ENCODE measurements at regions not wholly inside any gene's neighbourhood (a gene's known extent, or its start where the extent isn't known, plus 50 kb on each side); places are given as distances from the start of the nearest gene placed in this dataset.
A peak's percentile ranks its signal among the peaks of the same experiment; 100 is the strongest.
"Not testable (repeated sequence)": the region's sequence is repeated elsewhere in the genome, so short reads cannot be mapped to it uniquely, and the experiment has no call there.

GRCh38 chrX:110519501-110519900, 160.9 kb downstream of the RTL9 start:
- DNase-seq (ENCODE audit: low spot score): no peak

- DNase-seq (ENCODE audit: low spot score): no peak
Observed at GRCh38 chrX:110519906-110520452, 161.3 kb downstream of the RTL9 start.

- DNase-seq (ENCODE audit: low spot score): not testable (repeated sequence)
Observed at GRCh38 chrX:110520652-110521051, 162.0 kb downstream of the RTL9 start.

DNA sequence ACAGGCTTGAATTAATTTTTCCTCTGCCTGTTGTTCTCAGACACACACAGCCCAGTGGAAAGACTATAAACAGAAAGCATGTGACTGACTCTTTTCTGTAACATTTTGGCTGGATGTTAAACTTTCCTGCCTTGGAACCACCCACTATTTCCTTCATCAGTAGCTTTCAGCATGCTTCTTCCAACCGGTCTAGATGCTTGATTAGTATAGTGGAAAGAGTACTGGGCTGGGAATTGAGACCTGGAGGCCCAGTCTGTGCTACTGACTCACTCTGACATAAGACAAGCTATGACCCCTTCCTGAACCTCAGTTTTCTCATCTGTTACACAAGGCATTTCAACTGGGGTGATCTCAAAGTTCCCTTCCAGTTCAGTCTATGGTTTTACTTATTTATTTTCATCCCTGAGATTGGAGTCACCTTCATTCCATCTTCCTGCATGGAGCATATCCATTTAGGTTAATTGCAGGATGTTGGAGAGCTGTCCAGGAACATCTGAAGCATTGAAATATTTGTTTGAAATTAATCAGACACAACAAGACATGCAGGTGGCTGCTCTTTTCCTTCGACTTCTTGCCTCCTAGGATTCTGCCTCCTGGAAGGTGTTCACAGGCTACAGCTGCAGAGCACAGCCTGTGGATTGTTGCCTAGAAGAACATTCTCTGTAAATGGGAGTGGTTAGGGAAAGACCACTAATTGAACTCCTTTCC, 173.4 kb downstream of the RTL9 start:
- peak; percentile 2 for DNase-seq (ENCODE audit: low spot score)

- DNase-seq (ENCODE audit: low spot score): no peak
Observed at GRCh38 chrX:110532581-110532931, 173.9 kb downstream of the RTL9 start.

DNA sequence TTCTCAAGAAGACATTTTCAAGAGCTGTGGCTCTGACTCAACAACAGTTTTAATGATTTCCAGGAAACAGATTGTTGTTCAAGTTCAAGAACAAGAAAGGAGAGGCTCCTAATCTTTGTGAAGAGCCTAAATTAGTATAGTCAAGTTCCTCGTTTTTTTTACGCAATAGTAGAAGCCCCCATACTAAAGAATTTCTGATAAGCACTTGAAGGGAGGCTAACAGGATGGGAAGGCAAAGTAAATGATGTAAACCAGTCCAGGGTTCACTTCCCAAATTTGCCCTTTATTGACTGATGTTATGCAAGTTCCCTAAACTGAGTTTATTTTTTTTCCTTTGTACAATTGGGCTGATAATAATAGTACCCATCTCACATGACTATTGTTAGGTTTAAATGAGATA, 178.2 kb downstream of the RTL9 start:
- no peak for DNase-seq (ENCODE audit: low spot score)

GRCh38 chrX:110541266-110541665, 182.6 kb downstream of the RTL9 start:
- peak; percentile 2 for DNase-seq (ENCODE audit: low spot score)

GRCh38 chrX:110550854-110551253, 192.2 kb downstream of the RTL9 start:
- not testable (repeated sequence) for DNase-seq (ENCODE audit: low spot score)

DNA sequence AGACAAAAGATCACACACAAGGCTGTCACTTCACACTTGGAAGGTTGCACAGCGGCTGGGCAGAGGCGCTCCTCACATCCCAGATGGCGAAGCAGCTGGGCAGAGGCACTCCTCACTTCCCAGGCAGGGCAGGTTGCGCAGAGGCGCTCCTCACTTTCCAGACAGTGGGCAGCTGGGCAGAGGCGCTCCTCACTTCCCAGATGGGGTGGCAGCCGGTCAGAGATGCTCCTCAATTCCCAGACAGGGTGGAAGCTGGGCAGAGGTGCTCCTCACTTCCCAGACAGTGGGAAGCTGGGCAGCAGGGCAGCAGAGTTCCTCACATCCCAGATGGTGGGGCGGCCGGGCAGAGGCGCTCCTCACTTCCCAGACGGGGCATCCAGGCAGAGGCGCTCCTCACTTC, 199.2 kb downstream of the RTL9 start:
- no peak for DNase-seq (ENCODE audit: low spot score)

- no peak for DNase-seq (ENCODE audit: low spot score)
Observed at GRCh38 chrX:110558406-110558805, 199.8 kb downstream of the RTL9 start.

DNA sequence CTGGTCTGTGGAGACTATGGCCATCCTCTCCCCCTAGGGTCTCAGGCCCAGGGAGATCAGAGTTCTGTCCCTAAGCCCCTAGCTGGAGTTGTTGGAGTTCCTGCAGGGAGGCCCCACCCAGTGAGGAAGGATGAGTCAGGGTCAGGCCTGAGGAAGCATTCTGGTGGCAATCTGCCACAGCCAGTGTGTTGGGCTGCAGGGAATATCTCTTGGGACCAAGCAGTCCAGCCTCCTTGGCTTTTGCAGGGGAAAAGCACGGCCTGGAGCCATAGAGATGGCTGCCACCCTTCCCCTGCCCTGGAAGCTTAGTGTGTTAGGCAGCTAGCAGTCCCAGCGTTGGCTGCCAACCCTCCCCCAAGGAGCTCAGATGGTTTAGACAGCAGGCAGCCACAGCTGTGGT, 202.4 kb downstream of the RTL9 start:
- DNase-seq (ENCODE audit: low spot score): peak; percentile 36

DNA sequence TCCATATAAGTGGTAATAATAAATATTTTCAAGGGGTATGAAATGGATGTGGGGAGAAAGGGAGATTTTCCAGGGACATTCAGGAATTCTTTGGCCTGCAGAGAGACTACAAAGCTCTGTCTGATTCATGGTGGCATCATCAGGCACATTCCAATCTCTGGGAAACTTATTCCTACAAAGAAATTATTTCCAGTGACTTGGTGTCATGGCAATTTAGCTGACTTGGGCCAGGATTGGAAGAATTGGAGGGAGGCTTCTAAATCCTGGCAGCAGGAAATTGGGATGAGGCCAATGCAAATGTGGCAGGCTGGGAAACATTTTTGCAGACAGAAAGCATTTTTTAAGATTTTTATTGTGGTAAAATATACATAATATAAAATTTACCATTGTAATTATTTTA, 204.6 kb downstream of the RTL9 start:
- peak; percentile 35 for DNase-seq (ENCODE audit: low spot score)

DNA sequence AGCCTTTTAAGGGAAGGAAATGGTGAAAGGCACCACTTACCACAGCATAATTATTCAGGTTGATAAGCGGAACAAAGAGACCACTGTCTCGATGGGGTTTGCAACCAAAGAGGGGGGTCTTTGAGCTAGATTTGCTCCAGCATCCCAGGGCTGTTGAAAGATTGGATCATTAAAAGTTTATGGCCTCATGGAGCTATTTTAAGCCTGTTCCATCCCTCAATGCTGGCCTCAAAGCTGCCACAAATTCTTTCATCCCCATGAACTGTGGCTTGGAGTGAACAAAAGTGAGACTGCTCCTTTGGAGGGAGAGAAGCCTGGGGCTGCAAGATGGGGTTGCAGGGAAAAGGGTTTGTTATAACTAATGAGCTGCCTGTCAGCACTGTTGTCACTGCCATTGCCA, 209.8 kb downstream of the RTL9 start:
- DNase-seq (ENCODE audit: low spot score): no peak

DNA sequence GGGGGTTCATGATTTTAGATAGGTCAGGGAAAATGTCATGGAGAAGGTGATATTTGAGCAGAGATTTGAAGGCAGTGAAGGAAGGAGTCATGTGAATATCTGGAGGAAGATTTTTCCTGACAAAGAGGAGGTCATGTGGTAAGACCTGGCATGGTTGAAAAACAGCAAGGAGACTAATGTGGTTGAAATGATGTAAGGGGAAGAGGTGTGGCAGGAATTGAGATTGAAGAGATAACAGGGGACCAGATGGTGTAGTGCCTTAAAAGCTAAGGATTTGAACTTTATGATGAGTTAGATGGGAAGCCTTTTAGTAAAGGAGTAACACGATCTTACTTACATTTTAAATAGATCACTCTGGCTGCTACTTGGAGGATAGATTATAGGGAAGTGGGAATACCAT, 210.9 kb downstream of the RTL9 start:
- DNase-seq (ENCODE audit: low spot score): peak; percentile 8

DNA sequence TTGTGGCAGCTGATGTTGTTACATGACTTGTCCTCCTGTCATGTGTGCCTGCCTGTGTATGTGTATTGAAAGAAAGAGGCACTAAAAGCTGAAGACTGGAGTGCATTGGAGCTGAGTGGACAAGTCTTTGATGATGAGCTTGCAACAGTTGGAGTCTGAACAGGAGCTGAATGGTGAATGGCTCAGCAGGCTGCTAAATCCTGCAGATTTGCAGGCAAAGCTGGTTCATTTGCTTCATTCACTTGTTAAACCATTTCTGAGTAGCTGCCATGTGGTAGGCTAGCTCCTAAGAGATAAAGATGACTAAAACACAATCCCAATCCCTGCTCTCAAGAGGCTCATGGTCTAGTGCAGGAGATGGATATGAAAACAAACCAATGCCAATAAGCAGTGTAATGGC, 217.3 kb downstream of the CHRDL1 start:
- no peak for DNase-seq (ENCODE audit: low spot score)

DNA sequence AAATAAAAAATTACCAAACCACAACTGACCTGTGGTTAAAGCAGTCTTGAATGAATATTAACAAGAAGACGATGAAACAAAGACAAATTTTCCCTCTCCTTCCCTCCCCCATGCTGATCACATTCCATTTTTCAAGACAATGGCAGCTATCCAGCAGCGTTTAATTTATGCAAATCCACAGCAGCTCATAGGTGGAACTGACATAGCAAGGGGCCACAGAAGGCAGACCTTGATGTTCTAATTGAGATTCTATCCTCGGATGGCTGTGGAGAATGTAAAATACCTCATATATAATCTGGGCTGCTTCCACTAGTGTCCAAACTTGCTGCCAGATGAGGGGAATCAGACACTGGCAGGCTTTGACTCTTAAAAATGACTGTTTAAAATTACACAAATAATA, 211.5 kb downstream of the CHRDL1 start:
- DNase-seq (ENCODE audit: low spot score): no peak

DNA sequence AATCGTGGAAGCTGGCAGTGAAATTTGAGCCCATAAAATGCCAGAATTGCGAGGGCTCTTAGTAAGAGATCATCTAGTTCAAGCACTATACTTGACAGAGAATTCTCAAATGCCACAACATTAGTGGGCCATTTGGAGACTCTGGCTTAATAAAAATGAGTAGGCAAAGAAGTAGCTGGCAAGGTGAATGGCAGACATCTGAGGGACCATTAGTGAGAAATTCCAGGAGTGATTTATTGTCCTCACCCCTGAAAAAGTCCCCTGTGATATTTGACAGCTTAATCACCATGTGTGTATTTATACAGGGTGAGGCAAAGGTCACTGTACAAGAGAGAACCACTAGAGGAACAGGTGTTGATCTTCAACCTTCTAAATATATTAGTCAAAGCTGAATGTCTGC, 207.5 kb downstream of the CHRDL1 start:
- DNase-seq (ENCODE audit: low spot score): no peak

DNA sequence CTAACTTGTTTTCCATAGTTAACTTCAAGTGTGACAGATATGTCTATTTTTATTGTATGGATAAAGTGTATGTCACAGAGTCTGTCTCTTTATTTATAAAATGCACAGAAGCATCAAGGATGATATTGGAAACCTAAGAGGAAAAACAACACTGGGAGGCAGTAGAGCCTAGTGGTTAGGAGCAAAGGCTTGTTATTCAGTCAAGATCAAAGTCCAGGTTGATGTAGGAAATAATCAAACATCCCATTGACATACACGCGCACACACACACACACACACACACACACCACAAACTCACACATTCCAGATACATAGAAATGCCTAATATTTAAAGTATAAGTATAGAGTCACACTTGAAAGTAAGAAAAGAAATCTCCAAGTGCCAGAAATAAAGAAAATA, 206.8 kb downstream of the CHRDL1 start:
- DNase-seq (ENCODE audit: low spot score): no peak

GRCh38 chrX:110600745-110601310, 194.8 kb downstream of the CHRDL1 start:
- no peak for DNase-seq (ENCODE audit: low spot score)

DNA sequence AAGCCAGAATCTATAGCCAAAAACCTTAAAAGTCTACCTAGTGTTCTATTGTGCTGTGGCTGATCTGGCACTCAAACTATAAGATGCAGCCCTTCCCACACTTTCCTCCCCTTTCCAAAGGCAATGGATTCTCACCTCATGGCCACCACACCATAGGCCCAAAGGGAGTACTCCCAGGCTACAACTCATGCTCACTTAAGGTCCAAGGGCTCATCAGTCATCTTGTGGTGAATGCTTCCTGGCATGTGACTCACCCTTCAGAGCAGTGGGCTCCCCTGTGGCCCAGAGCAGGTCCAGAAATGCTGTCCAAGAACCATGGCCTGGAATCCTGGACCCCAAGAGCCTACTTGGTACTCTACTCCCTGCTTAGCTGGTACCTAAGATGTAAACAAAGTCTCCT, 181.0 kb downstream of the CHRDL1 start:
- no peak for DNase-seq (ENCODE audit: low spot score)

Data from GM03348 (cell line).